Liver (tissue), 8 donors: ENCODE measurements at regions not wholly inside any gene's neighbourhood (a gene's known extent, or its start where the extent isn't known, plus 50 kb on each side); places are given as distances from the start of the nearest gene placed in this dataset.

Experiments used
- DNase-seq: peaks from one replicate; pipeline ENCODE4 v3.0.0-alpha.2; 2017; ENCODE audit warnings: low spot score
- H3K27ac ChIP-seq, 2 donors: one replicate each; pipeline ENCODE4 v1.7.0; 2013; ENCODE audit warnings: inconsistent platforms in 2 of 2, low read length in 2 of 2, control low read depth in 1 of 2, low read depth in 1 of 2, mild to moderate bottlenecking in 1 of 2
- H3K27me3 ChIP-seq, 4 donors: one replicate each; pipeline versions ENCODE4 v1.6.1 to v1.7.0; 2013; ENCODE audit warnings: low read length in 3 of 4, inconsistent platforms in 1 of 4, mild to moderate bottlenecking in 1 of 4, moderate library complexity in 1 of 4; ENCODE audit not compliant: control insufficient read depth in 4 of 4, insufficient read depth in 4 of 4
- H3K36me3 ChIP-seq, 4 donors: one replicate each; pipeline versions ENCODE4 v1.6.1 to v1.7.0; 2013; ENCODE audit warnings: low read length in 3 of 4, mild to moderate bottlenecking in 3 of 4, low read depth in 1 of 4, moderate library complexity in 1 of 4; ENCODE audit not compliant: control insufficient read depth in 4 of 4, insufficient read depth in 3 of 4
- H3K4me1 ChIP-seq, 4 donors: one replicate each; pipeline versions ENCODE4 v1.6.1 to v1.7.0; 2013; ENCODE audit warnings: low read length in 3 of 4, mild to moderate bottlenecking in 3 of 4, moderate library complexity in 1 of 4; ENCODE audit not compliant: control insufficient read depth in 4 of 4, insufficient read depth in 4 of 4
- H3K4me3 ChIP-seq, 3 donors: one replicate each; pipeline versions ENCODE4 v1.6.1 to v1.7.0; 2013; ENCODE audit warnings: low read length in 3 of 3, control low read depth in 1 of 3, low read depth in 1 of 3, mild to moderate bottlenecking in 1 of 3
- H3K9ac ChIP-seq, 2 donors: one replicate each; pipeline ENCODE4 v1.7.0; 2013; ENCODE audit warnings: low read length in 2 of 2, mild to moderate bottlenecking in 2 of 2, moderate library complexity in 2 of 2, control low read depth in 1 of 2, low read depth in 1 of 2
- H3K9me3 ChIP-seq, 4 donors: one replicate each; pipeline versions ENCODE4 v1.6.1 to v1.7.0; 2013; ENCODE audit warnings: low read length in 3 of 4; ENCODE audit not compliant: control insufficient read depth in 4 of 4
- EGR1 ChIP-seq, 2 donors: IDR thresholded peaks; 2 replicates each; pipeline ENCODE4 v1.6.1; 2016 to 2018; ENCODE audit warnings: antibody characterized with exemption in 2 of 2, low read depth in 2 of 2
- FOXA1 ChIP-seq: IDR thresholded peaks from 2 replicates; pipeline ENCODE4 v1.6.1; 2016; ENCODE audit warnings: antibody characterized with exemption
- FOXA2 ChIP-seq: IDR thresholded peaks from 2 replicates; pipeline ENCODE4 v1.6.1; 2016; ENCODE audit warnings: antibody characterized with exemption
- HNF4A ChIP-seq, 2 donors: conservative IDR thresholded peaks; 2 replicates each; pipeline ENCODE4 v1.6.1; 2016; ENCODE audit warnings: antibody characterized with exemption in 2 of 2, mild to moderate bottlenecking in 2 of 2
- HNF4G ChIP-seq: IDR thresholded peaks from 2 replicates; pipeline ENCODE4 v1.6.1; 2016; ENCODE audit warnings: antibody characterized with exemption
- JUND ChIP-seq, 2 donors: IDR thresholded peaks; 2 replicates each; pipeline ENCODE4 v1.6.1; 2016; ENCODE audit warnings: antibody characterized with exemption in 2 of 2
- RAD21 ChIP-seq, 2 donors: IDR thresholded peaks; 2 replicates each; pipeline ENCODE4 v1.6.1; 2016; ENCODE audit warnings: antibody characterized with exemption in 2 of 2, mild to moderate bottlenecking in 2 of 2
- REST ChIP-seq: IDR thresholded peaks from 2 replicates; pipeline ENCODE4 v1.6.1; 2016; ENCODE audit warnings: antibody characterized with exemption, mild to moderate bottlenecking
- RXRA ChIP-seq, 2 donors: IDR thresholded peaks; 2 replicates each; pipeline ENCODE4 v1.6.1; 2017 to 2018; ENCODE audit warnings: antibody characterized with exemption in 2 of 2, mild to moderate bottlenecking in 1 of 2
- SP1 ChIP-seq: IDR thresholded peaks from 2 replicates; pipeline ENCODE4 v1.6.1; 2018; ENCODE audit warnings: antibody characterized with exemption, mild to moderate bottlenecking
- TAF1 ChIP-seq: conservative IDR thresholded peaks from 2 replicates; pipeline ENCODE4 v1.6.1; 2016; ENCODE audit warnings: antibody characterized with exemption, mild to moderate bottlenecking
- YY1 ChIP-seq: IDR thresholded peaks from 2 replicates; pipeline ENCODE4 v1.6.1; 2016; ENCODE audit warnings: antibody characterized with exemption, mild to moderate bottlenecking
- WGBS: extraction: QIAGEN DNeasy Blood & Tissue Kit; methylation state at CpG from one replicate; pipeline ENCODE4 v1.1.7; 2013; 5-methylcytosine and 5-hydroxymethylcytosine counted together
- TF ChIP-seq, protein P1 (sequence below): fragments of 150-350 bp; IDR thresholded peaks from 2 replicates; pipeline ENCODE4 v1.5.1; 2017; ENCODE audit warnings: improper control_type of control experiment, low read depth, low read length; ENCODE audit not compliant: missing input control
- TF ChIP-seq, protein P2 (sequence below): IDR thresholded peaks from 2 replicates; pipeline ENCODE4 v1.6.1; 2016; ENCODE audit warnings: antibody characterized with exemption
- TF ChIP-seq, protein P3 (sequence below): IDR thresholded peaks from 2 replicates; pipeline ENCODE4 v1.6.1; 2016; ENCODE audit warnings: antibody characterized with exemption
- donor health status: healthy.
- donor health status: healthy.
- donor health status: healthy.
- donor health status: healthy.
- donor health status: healthy.

GRCh38 chr3:175965036-175965435 lies 1105.9 kb downstream of the NAALADL2 start:
- no peak overlapping the region for H3K9ac ChIP-seq
- H3K36me3 ChIP-seq: no peaks in the 10 kb centered on the region
- DNase-seq: no peak
- H3K27ac ChIP-seq: no peak overlapping the region
- no peaks in the 10 kb centered on the region for H3K27me3 ChIP-seq
- no peak overlapping the region for H3K4me3 ChIP-seq
- no peaks in the 10 kb centered on the region for H3K9me3 ChIP-seq
- WGBS: 49% methylated on average over 1 of the region's 1 CpG
- TF ChIP-seq SP1: no peak
- TF ChIP-seq, protein P1, sequence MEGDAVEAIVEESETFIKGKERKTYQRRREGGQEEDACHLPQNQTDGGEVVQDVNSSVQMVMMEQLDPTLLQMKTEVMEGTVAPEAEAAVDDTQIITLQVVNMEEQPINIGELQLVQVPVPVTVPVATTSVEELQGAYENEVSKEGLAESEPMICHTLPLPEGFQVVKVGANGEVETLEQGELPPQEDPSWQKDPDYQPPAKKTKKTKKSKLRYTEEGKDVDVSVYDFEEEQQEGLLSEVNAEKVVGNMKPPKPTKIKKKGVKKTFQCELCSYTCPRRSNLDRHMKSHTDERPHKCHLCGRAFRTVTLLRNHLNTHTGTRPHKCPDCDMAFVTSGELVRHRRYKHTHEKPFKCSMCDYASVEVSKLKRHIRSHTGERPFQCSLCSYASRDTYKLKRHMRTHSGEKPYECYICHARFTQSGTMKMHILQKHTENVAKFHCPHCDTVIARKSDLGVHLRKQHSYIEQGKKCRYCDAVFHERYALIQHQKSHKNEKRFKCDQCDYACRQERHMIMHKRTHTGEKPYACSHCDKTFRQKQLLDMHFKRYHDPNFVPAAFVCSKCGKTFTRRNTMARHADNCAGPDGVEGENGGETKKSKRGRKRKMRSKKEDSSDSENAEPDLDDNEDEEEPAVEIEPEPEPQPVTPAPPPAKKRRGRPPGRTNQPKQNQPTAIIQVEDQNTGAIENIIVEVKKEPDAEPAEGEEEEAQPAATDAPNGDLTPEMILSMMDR: no peak
- TF ChIP-seq FOXA1: no peak
- TF ChIP-seq HNF4A (conservative IDR thresholded peaks at IDR 0.05): no peak
- TF ChIP-seq RXRA (IDR thresholded peaks at IDR 0.05): no peak
- TF ChIP-seq RAD21 (IDR thresholded peaks at IDR 0.05): no peak
- TF ChIP-seq JUND (IDR thresholded peaks at IDR 0.05): no peak
- no peak for TF ChIP-seq FOXA2
- TF ChIP-seq, protein P2, sequence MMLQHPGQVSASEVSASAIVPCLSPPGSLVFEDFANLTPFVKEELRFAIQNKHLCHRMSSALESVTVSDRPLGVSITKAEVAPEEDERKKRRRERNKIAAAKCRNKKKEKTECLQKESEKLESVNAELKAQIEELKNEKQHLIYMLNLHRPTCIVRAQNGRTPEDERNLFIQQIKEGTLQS: no peak
- TF ChIP-seq TAF1: no peak
- TF ChIP-seq, protein P3, sequence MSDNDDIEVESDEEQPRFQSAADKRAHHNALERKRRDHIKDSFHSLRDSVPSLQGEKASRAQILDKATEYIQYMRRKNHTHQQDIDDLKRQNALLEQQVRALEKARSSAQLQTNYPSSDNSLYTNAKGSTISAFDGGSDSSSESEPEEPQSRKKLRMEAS: no peak
- no peak for TF ChIP-seq REST
- TF ChIP-seq YY1: no peak
- no peak for TF ChIP-seq EGR1 (IDR thresholded peaks at IDR 0.05; ENCODE audit: low read depth in 2 of 2)
- no peak for TF ChIP-seq HNF4G
- no peaks in the 10 kb centered on the region for H3K4me1 ChIP-seq

DNA sequence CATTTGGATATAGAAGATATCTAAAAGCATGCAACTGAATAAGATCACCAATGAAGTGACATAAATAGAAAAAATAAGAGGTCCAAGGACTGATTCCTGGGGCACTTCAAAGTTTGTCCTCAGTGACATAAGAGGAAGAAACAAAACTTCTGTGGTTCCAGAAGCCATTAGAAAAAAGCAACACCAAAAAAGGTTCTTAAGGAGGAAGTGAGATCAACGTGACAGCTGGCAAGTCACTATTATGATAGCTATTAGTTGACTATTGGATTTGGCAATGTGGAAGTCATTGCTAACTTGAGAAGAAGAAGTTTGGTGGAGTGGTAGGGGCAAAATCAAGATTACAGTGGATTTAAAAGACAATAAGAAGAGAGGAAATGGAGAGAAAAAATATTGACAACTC lies 1098.3 kb downstream of the NAALADL2 start:
- Histone ChIP-seq H3K4me1 (no peaks in the 10 kb centered on the region), H3K27ac (no peak overlapping the region), H3K4me3 (no peak overlapping the region), H3K9me3 (no peaks in the 10 kb centered on the region), H3K9ac (no peak overlapping the region), H3K27me3 (no peaks in the 10 kb centered on the region), H3K36me3 (no peaks in the 10 kb centered on the region)
- TF ChIP-seq REST (no peak), EGR1 (IDR thresholded peaks at IDR 0.05; ENCODE audit: low read depth in 2 of 2) (no peak), YY1 (no peak), FOXA2 (no peak)
- 59% methylated on average over 1 of the region's 1 CpG for WGBS
- no peak for DNase-seq
